ENCODE measurements at regions not wholly inside any gene's neighbourhood (a gene's known extent, or its start where the extent isn't known, plus 50 kb on each side); places are given as distances from the start of the nearest gene placed in this dataset.

GRCh38 chr5:101662263-101662662 lies 633.8 kb downstream of the SLCO4C1 start:
- H3K56ac ChIP-seq (replicated peaks; ENCODE audit: insufficient read length, low read depth, low read length) = no peak overlapping the region
- H2BK15ac ChIP-seq (ENCODE audit: low read length) = no peak overlapping the region
- DNase-seq (ENCODE audit: low read depth in 1 of 2, low spot score in 2 of 2) (no peak), FAIRE-seq (no peak)
- peaks cover 0 to 3% (median 2%) of the 10 kb centered on the region in 4 experiments; a peak in 2 of 7 replicates for H3K4me1 ChIP-seq (replicated peaks in 1 of 4; ENCODE audit: control insufficient read depth in 3 of 4, insufficient read depth in 4 of 4, low read length in 3 of 4)
- H2BK120ac ChIP-seq (replicated peaks; ENCODE audit: low read depth, low read length) = no peak overlapping the region
- no peak overlapping the region for H4K91ac ChIP-seq (replicated peaks; ENCODE audit: insufficient read length, low read length)
- H3K23me2 ChIP-seq (ENCODE audit: low read depth, low read length) = no peaks in the 10 kb centered on the region
- no peak overlapping the region for H3K4me3 ChIP-seq (ENCODE audit: extremely low read depth in 1 of 4, insufficient read depth in 2 of 4, low read depth in 3 of 4, low read length in 4 of 4)
- H3K27ac ChIP-seq (ENCODE audit: low read depth, low read length) = no peak overlapping the region
- no peaks in the 10 kb centered on the region for H3K36me3 ChIP-seq (ENCODE audit: control insufficient read depth in 2 of 4, insufficient read depth in 4 of 4, low read length in 3 of 4)
- H3K18ac ChIP-seq (ENCODE audit: extremely low read depth, low read length) = no peak overlapping the region
- no peak overlapping the region for H2BK20ac ChIP-seq (ENCODE audit: low read length)
- no peaks in the 10 kb centered on the region for H3K79me1 ChIP-seq (ENCODE audit: low read depth, low read length)
- no peak overlapping the region for H3K9ac ChIP-seq (replicated peaks in 1 of 4; ENCODE audit: extremely low read depth in 1 of 4, low read depth in 3 of 4, low read length in 3 of 4)
- POLR2A ChIA-PET (ENCODE audit: partially characterized antibody) = no interaction called here
- H3K4me2 ChIP-seq (ENCODE audit: insufficient read depth in 1 of 2, low read depth in 2 of 2, low read length in 2 of 2) = no peak overlapping the region
- H3K14ac ChIP-seq (ENCODE audit: insufficient read length) = no peak overlapping the region
- H3K27me3 ChIP-seq (replicated peaks in 1 of 4; ENCODE audit: control insufficient read depth in 3 of 4, extremely low read depth in 1 of 4, insufficient read depth in 3 of 4, low read length in 3 of 4) = no peaks in the 10 kb centered on the region
- no peak overlapping the region for H2BK5ac ChIP-seq (ENCODE audit: low read depth, low read length)
- no peaks in the 10 kb centered on the region for H3K9me3 ChIP-seq (ENCODE audit: insufficient read depth in 2 of 2, low read depth in 1 of 2, low read length in 1 of 2)
- H2AK5ac ChIP-seq (ENCODE audit: low read depth, low read length) = no peak overlapping the region
- H3K23ac ChIP-seq (ENCODE audit: insufficient read length) = no peak overlapping the region
- H4K20me1 ChIP-seq (replicated peaks in 1 of 2; ENCODE audit: control insufficient read depth in 1 of 2, insufficient read depth in 2 of 2, low read length in 2 of 2) = no peaks in the 10 kb centered on the region
- CTCF ChIA-PET (ENCODE audit: partially characterized antibody) = no interaction called here
- no peak overlapping the region for H3K4ac ChIP-seq (replicated peaks; ENCODE audit: insufficient read length, low read depth, low read length)
- no peaks in the 10 kb centered on the region for H3K79me2 ChIP-seq (ENCODE audit: control insufficient read depth in 1 of 2, insufficient read depth in 2 of 2, low read length in 2 of 2)
- H4K8ac ChIP-seq (ENCODE audit: extremely low read depth, insufficient read depth, low read length) = no peak overlapping the region
- TF ChIP-seq POLR2A (IDR thresholded peaks at IDR 0.05; ENCODE audit: control extremely low read depth in 1 of 2, low read depth in 2 of 2, low read length in 2 of 2) = no peak
- H2BK12ac ChIP-seq (ENCODE audit: low read depth, low read length) = no peak overlapping the region
- H2AFZ ChIP-seq (ENCODE audit: low read length) = no peak overlapping the region
- no peak overlapping the region for H4K5ac ChIP-seq (ENCODE audit: insufficient read length, low read depth, low read length)

All from H1 (cell line).